GM23248 (cell line): ENCODE measurements at regions not wholly inside any gene's neighbourhood (a gene's known extent, or its start where the extent isn't known, plus 50 kb on each side); places are given as distances from the start of the nearest gene placed in this dataset.

Experiments
- DNase-seq: peaks from one replicate; pipeline ENCODE4 v3.0.0-alpha.2; 2015
- H2AFZ ChIP-seq: fragments of 200-600 bp; sonication (generic); 2 replicates; pipeline ENCODE4 v1.6.1; 2016; ENCODE audit warnings: antibody characterized with exemption
- H3F3A ChIP-seq: fragments of 200-600 bp; sonication (generic); 2 replicates; pipeline ENCODE4 v1.6.1; 2016; ENCODE audit warnings: mild to moderate bottlenecking, antibody characterized with exemption, mixed run types; ENCODE audit not compliant: insufficient read depth
- H3K27ac ChIP-seq: fragments of 200-600 bp; sonication (generic); 2 replicates; pipeline ENCODE4 v1.5.1; 2016; ENCODE audit warnings: mild to moderate bottlenecking
- H3K27me3 ChIP-seq: fragments of 200-600 bp; sonication (generic); replicated peaks from 2 replicates; pipeline ENCODE4 v1.6.1; 2016; ENCODE audit warnings: mild to moderate bottlenecking; ENCODE audit not compliant: insufficient read depth
- H3K36me3 ChIP-seq: fragments of 200-600 bp; sonication (generic); 2 replicates; pipeline ENCODE4 v1.6.1; 2016; ENCODE audit warnings: low read depth, mild to moderate bottlenecking
- H3K4me1 ChIP-seq: fragments of 200-600 bp; sonication (generic); 2 replicates; pipeline ENCODE4 v1.6.1; 2016; ENCODE audit warnings: mild to moderate bottlenecking; ENCODE audit not compliant: insufficient read depth
- H3K4me2 ChIP-seq: fragments of 200-600 bp; sonication (generic); one replicate; pipeline ENCODE4 v1.6.1; 2016; ENCODE audit warnings: mild to moderate bottlenecking; ENCODE audit not compliant: unreplicated experiment
- H3K4me3 ChIP-seq: fragments of 200-600 bp; sonication (generic); 2 replicates; pipeline ENCODE4 v1.5.1; 2016; ENCODE audit warnings: mild to moderate bottlenecking
- H3K79me2 ChIP-seq: fragments of 200-600 bp; sonication (generic); 2 replicates; pipeline ENCODE4 v1.6.1; 2016; ENCODE audit warnings: mild to moderate bottlenecking; ENCODE audit not compliant: insufficient read depth
- H3K9ac ChIP-seq: fragments of 200-600 bp; sonication (generic); 2 replicates; pipeline ENCODE4 v1.6.1; 2016; ENCODE audit warnings: mild to moderate bottlenecking
- H3K9me2 ChIP-seq: fragments of 200-600 bp; sonication (generic); 2 replicates; pipeline ENCODE4 v1.6.1; 2016; ENCODE audit warnings: mixed run types, mild to moderate bottlenecking, moderate library complexity; ENCODE audit not compliant: insufficient read depth
- H3K9me3 ChIP-seq: fragments of 200-600 bp; sonication (generic); one replicate; pipeline ENCODE4 v1.6.1; 2017; ENCODE audit warnings: low read depth
- H4K20me1 ChIP-seq: fragments of 200-600 bp; sonication (generic); 2 replicates; pipeline ENCODE4 v1.6.0; 2016; ENCODE audit not compliant: insufficient read depth
- EZH2 ChIP-seq: fragments of 200-600 bp; sonication (generic); IDR thresholded peaks from 2 replicates; pipeline ENCODE4 v1.6.1; 2018; ENCODE audit warnings: antibody characterized with exemption, mild to moderate bottlenecking; ENCODE audit not compliant: insufficient read depth, poor library complexity, severe bottlenecking
- EZH2phosphoT487 ChIP-seq: fragments of 200-600 bp; sonication (generic); IDR thresholded peaks from 2 replicates; pipeline ENCODE4 v1.6.1; 2018; ENCODE audit warnings: antibody characterized with exemption, moderate library complexity, mild to moderate bottlenecking, low read depth; ENCODE audit not compliant: insufficient read depth
- WGBS, 2 experiments: methylation state at CpG; one replicate each; pipeline ENCODE4 v1.1.6; 2015 to 2017; ENCODE audit warnings: low lambda C conversion rate in 2 of 2, low coverage in 1 of 2; ENCODE audit errors: missing lambda C conversion rate in 2 of 2; 5-methylcytosine and 5-hydroxymethylcytosine counted together
- in situ Hi-C: fragments of 300-500 bp; cut with MboI; formaldehyde crosslinking; loops from 2 replicates; pipeline ENCODE4 v1.15.0; 2020

DNA sequence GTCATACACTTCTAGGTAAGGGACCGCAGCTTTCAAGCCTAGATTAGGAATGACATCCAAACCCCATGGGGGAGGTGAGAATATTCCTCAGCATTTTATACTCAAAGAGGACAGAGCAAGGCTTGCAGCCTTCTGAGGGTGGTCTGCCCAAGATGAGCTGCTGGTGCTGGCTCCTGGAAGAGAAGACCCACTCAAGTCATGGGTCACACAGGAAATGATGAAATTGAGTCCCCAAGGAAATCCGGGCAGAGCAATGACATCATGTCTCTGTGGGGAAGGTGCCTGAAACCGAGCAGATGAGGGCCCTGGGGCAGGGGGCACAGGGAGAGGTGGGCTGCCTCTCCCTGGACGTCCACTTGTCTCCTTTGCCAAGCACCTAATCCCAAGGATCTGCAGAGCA lies 468.7 kb downstream of the TSHZ3 start:
- TF ChIP-seq EZH2phosphoT487: no peak
- TF ChIP-seq EZH2: no peak
- Histone ChIP-seq H3K9ac (no peak overlapping the region), H3K4me1 (no peaks in the 10 kb centered on the region), H3K9me2 (no peaks in the 10 kb centered on the region), H3K4me3 (no peak overlapping the region), H4K20me1 (no peaks in the 10 kb centered on the region), H3K36me3 (no peaks in the 10 kb centered on the region), H3K79me2 (no peaks in the 10 kb centered on the region), H3K27ac (no peak overlapping the region), H3K27me3 (no peaks in the 10 kb centered on the region; the same call in 1 of the 2 replicates), H3K9me3 (no peaks in the 10 kb centered on the region), H3K4me2 (no peak overlapping the region), H2AFZ (no peak overlapping the region), H3F3A (no peaks in the 10 kb centered on the region)
- in situ Hi-C loops: no loop called here
- WGBS, 2 experiments: 45 to 49% methylated on average over 4 of the region's 4 CpGs
- no peak for DNase-seq

DNA sequence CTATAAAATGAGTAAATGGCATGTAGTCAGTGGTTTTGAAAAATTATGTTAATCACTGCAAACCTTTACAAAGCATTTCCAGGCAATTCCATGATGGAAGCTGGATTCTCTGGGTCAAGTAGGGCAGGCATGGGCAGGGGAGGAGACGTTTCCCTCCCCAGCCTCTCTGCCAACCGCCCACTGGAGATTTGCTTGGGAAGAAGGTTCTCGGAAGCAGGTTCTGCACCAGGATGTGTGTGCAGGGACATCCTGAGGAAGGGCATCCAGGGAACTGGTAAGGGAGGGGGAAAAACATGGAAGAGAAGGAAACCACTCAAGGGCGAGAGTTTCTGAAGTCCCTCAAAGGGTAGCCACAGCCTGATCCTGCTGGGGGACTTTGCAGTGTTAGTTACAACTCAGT lies 469.1 kb downstream of the TSHZ3 start:
- WGBS, 2 experiments: 35 to 36% methylated on average over 4 of the region's 4 CpGs
- Histone ChIP-seq H3K4me1 (no peaks in the 10 kb centered on the region), H4K20me1 (no peaks in the 10 kb centered on the region), H3K36me3 (no peaks in the 10 kb centered on the region), H3F3A (no peaks in the 10 kb centered on the region), H3K27me3 (no peaks in the 10 kb centered on the region), H3K79me2 (no peaks in the 10 kb centered on the region), H3K9ac (no peak overlapping the region), H3K27ac (no peak overlapping the region), H3K4me3 (no peak overlapping the region), H3K9me3 (no peaks in the 10 kb centered on the region), H2AFZ (no peak overlapping the region), H3K4me2 (no peak overlapping the region), H3K9me2 (no peaks in the 10 kb centered on the region)
- in situ Hi-C loops: no loop called here
- DNase-seq: no peak
- TF ChIP-seq EZH2: no peak
- no peak for TF ChIP-seq EZH2phosphoT487

DNA sequence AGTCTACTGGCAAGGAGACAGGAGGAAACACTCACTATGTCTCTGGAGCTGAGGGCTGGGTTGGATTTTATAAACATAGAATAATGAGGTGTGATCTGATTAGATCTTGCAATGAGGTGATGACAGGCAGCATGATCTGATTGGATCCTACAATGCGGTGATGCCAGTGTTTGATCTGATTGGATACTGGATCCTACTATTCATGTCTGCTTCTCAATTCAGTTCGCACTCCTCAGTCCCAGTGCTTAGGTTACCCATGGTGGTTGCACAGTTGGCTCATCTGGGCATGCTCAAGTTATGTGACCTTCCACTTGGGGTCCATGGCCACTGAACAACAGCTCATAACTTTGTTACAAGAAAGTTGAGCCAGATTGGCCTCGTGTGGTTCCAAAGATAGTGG lies 469.5 kb downstream of the TSHZ3 start:
- in situ Hi-C loops: no loop called here
- H3K27me3 ChIP-seq: no peaks in the 10 kb centered on the region
- no peak overlapping the region for H3K9ac ChIP-seq
- H3K4me1 ChIP-seq: no peaks in the 10 kb centered on the region
- H3K36me3 ChIP-seq: no peaks in the 10 kb centered on the region
- no peak overlapping the region for H3K27ac ChIP-seq
- no peaks in the 10 kb centered on the region for H3K79me2 ChIP-seq
- no peak for DNase-seq
- no peaks in the 10 kb centered on the region for H3F3A ChIP-seq
- WGBS, 2 experiments: 42 to 53% methylated on average over 3 of the region's 3 CpGs
- H3K9me3 ChIP-seq: no peaks in the 10 kb centered on the region
- no peaks in the 10 kb centered on the region for H4K20me1 ChIP-seq
- TF ChIP-seq EZH2phosphoT487 (no peak), EZH2 (no peak)
- H2AFZ ChIP-seq: no peak overlapping the region
- H3K4me3 ChIP-seq: no peak overlapping the region
- no peaks in the 10 kb centered on the region for H3K9me2 ChIP-seq
- H3K4me2 ChIP-seq: no peak overlapping the region

DNA sequence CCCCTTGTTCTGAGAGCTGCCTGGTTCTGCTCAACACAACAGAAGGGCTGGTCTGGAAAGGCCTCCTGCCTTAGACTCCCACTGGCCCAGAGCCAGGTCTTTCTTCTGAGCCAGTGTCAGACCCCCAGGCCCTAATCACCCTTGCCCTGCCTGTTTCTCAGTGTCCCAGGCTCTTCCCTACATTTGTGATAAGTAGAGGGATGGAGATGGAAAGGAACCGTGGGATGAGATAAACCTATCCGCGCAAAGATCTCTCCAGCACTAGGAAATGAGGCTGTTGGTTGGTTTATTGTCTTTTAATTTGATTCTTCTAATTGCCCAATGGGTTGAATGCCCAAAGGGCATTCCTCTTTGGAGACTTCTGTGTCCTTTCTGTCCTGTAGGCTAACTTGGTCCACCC lies 470.0 kb downstream of the TSHZ3 start:
- Histone ChIP-seq H3F3A (no peaks in the 10 kb centered on the region), H3K4me2 (no peak overlapping the region), H3K4me3 (no peak overlapping the region), H3K79me2 (no peaks in the 10 kb centered on the region), H3K27me3 (no peaks in the 10 kb centered on the region), H3K9ac (no peak overlapping the region), H3K9me2 (no peaks in the 10 kb centered on the region), H3K36me3 (no peaks in the 10 kb centered on the region), H3K9me3 (no peaks in the 10 kb centered on the region), H3K27ac (no peak overlapping the region), H2AFZ (no peak overlapping the region), H3K4me1 (no peaks in the 10 kb centered on the region), H4K20me1 (no peaks in the 10 kb centered on the region)
- TF ChIP-seq EZH2phosphoT487: no peak
- TF ChIP-seq EZH2: no peak
- in situ Hi-C loops: no loop called here
- 91 to 96% methylated on average over 3 of the region's 3 CpGs for WGBS, 2 experiments
- no peak for DNase-seq

DNA sequence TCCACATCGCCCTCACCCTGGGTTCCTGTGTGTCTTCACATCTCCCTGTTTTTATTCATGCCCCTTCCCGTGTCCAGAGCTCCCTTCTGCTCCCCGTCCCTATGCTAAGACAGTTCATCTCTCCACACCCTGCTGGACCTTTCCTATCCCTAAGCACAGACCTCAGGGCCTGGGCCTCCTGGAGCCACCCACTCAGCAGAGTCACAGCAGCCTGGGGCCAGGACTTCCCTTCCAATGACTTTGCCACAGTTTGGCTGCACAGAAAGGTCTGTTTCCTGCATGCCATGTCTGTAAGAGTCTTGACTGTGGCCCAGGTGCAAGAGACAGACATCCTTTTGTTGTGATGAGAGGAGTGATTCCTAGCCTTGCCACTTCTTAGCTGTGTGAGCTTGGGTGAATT lies 470.7 kb downstream of the TSHZ3 start:
- Histone ChIP-seq H3K9me3 (no peaks in the 10 kb centered on the region), H3F3A (no peaks in the 10 kb centered on the region), H3K36me3 (no peaks in the 10 kb centered on the region), H4K20me1 (no peaks in the 10 kb centered on the region), H3K9me2 (no peaks in the 10 kb centered on the region), H3K9ac (no peak overlapping the region), H3K4me1 (no peaks in the 10 kb centered on the region), H3K79me2 (no peaks in the 10 kb centered on the region), H3K4me3 (no peak overlapping the region), H3K27ac (no peak overlapping the region), H3K27me3 (no peaks in the 10 kb centered on the region), H2AFZ (no peak overlapping the region), H3K4me2 (no peak overlapping the region)
- no peak for DNase-seq
- in situ Hi-C loops: no loop called here
- TF ChIP-seq EZH2 (no peak), EZH2phosphoT487 (no peak)
- WGBS, 2 experiments: 24 to 25% methylated on average over 3 of the region's 3 CpGs
